Stimulated activated CD4-positive, alpha-beta T cell treated with anti-CD3 and anti-CD28 coated beads, Interleukin-1b, Interleukin-23, amount 100 ng/mL, for 48 hours (primary cell): ENCODE measurements at regions not wholly inside any gene's neighbourhood (a gene's known extent, or its start where the extent isn't known, plus 50 kb on each side); places are given as distances from the start of the nearest gene placed in this dataset.
"Not testable (repeated sequence)": the region's sequence is repeated elsewhere in the genome, so short reads cannot be mapped to it uniquely, and the experiment has no call there.

ENCODE experiments used
- DNase-seq: peaks from one replicate; pipeline ENCODE4 v3.0.0-alpha.2; 2020

- no peak for DNase-seq
Measured at GRCh38 chr2:23019476-23019875, 365.5 kb upstream of the KLHL29 start.

DNA sequence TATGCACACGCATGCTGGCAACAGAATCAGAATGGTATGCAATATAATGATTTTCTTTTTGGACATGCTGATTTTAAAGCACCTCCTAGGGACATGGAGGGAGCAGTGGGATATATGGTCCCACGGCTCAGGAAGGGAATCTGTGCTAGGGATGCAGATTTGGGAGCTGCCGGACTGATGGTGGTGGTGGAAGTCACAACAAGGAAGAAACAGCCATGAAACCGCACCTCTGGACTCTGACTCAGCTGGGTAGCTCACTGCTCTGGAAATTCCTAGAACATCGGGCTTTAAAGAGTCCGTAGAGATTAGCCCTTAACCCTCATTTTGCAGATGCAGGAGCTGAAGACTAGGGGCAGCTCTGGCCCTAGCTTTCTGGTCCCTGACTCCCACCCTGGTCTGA, 364.3 kb upstream of the KLHL29 start:
- no peak for DNase-seq

GRCh38 chr2:23021311-23022120, 363.5 kb upstream of the KLHL29 start:
- no peak for DNase-seq

GRCh38 chr2:23023722-23024121, 361.3 kb upstream of the KLHL29 start:
- no peak for DNase-seq

DNA sequence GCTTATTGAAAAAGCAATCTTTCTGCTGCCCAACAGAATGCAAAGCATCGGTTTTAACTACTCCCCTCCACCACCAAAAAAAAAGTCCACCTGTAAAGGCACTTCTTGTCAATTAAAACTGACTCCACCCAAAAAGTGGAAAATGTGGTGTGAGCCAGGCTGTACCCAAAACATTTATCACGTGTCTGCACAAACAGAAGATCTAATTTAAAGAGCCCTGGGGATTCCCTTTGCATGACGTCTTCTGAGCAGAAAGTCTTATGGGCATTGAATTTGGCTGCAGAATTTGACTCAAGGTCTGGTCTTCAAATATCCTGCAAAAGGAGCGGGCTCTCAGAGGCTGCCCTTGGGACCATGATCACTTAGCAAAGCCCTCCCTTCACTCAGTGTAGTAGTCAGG, 358.3 kb upstream of the KLHL29 start:
- DNase-seq, result no peak

GRCh38 chr2:23027396-23027795, 357.6 kb upstream of the KLHL29 start:
- DNase-seq, result no peak

DNA sequence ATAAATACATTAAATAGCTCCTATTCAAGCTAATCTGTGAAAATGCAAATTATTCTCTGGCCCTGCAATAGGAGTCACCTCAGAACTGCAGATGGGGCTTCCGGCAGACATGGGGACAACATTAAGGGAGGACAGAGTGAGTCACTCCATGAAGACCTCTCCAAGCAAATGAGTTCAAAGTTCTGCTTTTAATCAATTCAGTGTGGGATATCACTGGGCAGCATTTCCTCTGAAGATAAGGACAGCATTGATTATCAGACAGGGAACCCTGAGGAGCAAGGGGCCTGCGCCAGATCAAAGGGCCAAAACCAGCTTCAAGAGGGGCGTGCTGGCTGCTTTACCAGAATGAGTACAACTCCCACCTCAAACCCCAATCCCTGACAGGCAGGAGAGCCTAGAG, 356.9 kb upstream of the KLHL29 start:
- no peak for DNase-seq

- DNase-seq, result no peak
Measured at GRCh38 chr2:23029111-23029510, 355.9 kb upstream of the KLHL29 start.

GRCh38 chr2:23029951-23030350, 355.0 kb upstream of the KLHL29 start:
- DNase-seq, result no peak

DNA sequence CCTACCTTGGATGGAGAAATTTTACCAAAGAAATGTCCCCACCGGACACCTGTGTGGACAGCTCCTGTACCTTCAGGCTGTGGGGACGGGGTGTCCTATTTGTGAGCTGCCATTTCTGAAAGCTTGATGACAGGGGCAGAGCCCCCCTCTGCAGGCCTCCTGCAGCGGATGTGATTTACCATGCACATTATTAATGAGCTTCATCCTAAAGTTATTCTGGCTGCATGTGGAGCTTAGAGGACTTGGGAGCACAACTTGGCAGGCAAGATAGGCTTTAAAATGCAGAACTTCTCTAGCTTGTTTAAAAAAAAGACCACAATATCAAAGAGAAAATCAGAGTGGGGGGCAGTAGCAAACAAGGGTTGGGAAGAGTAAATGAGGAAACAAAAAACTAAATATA, 350.0 kb upstream of the KLHL29 start:
- no peak for DNase-seq

DNA sequence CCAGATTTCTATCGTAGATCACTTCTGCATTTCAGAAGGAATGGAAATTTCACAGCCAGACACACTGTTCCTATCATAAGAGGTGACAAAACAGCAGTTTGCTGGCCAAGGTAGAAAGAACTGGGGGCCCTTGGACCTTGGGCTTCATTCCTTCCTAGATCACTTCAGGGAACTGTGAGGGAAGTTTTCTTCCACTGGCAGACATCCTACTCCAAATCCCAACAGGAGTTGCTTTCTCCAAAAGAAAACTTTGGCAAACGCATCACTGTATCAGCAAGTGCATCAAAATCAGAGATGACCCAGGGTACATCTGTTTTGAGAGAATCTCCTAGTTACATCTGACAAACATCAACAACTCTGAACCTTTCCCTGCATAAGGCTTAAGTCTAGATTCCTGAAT, 348.4 kb upstream of the KLHL29 start:
- DNase-seq, result no peak

DNA sequence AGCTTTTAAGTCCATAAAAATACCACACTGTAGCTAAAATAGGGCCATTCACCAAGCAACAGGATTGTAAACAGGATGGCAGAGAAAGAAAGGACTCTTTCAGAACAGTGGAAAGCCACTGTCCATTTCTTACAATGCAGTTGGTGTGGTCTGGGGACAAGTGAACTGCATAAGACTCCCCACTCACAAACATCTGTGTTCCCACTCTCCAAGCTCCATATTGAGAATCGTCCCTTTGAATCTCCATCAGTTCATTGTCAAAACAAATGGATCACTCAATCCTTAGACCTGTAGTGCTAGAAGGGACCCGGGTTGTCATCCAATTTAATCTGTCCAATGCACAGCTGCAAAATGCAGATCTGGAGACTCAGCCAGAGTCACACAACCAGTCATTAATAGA, 347.4 kb upstream of the KLHL29 start:
- no peak for DNase-seq

- no peak for DNase-seq
Measured at GRCh38 chr2:23041443-23041842, 343.5 kb upstream of the KLHL29 start.

DNA sequence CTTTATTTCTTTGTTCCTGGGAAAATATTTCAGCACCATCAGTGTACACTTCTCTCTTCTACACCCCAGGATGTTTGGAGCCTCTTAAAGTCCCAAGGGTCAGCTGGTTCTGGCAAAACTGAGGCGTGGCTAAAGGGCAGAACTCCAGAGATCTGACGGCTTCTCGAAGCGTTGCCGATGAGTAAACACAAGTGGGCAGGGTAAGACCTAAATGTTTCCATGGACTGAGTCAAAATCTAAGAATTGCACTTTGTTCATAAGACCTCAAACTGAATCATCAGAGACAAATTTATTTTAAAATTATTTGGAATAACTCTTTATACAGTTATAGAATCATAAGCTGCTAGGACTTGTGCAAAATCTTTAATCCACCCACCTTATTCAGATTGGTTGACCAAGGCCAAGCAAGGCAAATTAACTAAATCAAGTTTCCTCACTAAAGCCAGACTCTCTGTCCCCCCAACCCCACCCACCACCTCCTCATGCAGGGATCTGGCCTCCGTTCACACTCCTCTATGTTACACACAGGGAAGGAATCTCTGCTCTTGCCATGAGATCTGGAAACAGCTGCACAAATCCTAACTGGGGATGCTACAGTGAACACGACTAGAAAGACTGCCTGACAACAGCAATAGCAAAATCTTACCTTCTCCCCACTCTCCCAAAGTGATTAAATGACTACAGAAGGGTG, 342.6 kb upstream of the KLHL29 start:
- no peak for DNase-seq

- DNase-seq, result no peak
Measured at GRCh38 chr2:23050388-23050787, 334.6 kb upstream of the KLHL29 start.

GRCh38 chr2:23053601-23054000, 331.4 kb upstream of the KLHL29 start:
- no peak for DNase-seq

GRCh38 chr2:23055251-23055650, 329.7 kb upstream of the KLHL29 start:
- DNase-seq, result no peak

DNA sequence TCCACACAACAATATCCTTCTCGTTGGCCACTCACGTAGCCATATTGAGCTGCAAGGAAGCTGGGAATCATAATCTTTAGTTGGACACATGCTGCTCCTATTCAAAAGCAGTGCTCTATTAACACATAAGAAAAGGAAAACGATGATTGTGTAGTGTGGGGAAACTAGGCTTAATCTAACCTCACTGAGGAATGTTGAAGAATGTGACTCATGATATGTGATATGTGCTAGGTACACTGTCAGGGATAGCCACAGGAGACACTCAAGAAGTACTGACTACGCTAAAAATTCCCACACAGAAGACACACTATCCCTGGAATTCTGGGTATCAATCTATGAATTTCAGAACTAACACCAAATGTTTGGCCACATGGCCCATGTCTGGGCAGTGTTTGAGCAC, 328.1 kb upstream of the KLHL29 start:
- not testable (repeated sequence) for DNase-seq

GRCh38 chr2:23058435-23058834, 326.5 kb upstream of the KLHL29 start:
- no peak for DNase-seq

DNA sequence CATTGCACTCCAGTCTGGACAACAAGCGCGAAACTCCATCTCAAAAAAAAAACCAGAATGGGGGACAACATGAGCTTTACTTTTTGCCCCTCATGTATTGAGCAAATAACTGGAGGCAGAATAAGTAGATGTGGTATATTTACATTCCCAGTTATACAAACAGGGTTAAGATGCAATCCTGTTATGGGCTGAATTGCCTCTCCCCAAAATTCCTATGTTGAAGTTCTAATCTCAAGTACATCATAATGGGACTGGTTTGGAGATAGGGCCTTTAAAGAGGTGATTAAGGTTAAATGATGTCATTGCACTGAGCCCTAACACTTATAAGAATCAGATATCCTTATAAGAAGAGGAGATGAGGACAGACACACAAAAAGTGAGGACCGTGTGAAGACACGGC, 319.8 kb upstream of the KLHL29 start:
- no peak for DNase-seq

DNA sequence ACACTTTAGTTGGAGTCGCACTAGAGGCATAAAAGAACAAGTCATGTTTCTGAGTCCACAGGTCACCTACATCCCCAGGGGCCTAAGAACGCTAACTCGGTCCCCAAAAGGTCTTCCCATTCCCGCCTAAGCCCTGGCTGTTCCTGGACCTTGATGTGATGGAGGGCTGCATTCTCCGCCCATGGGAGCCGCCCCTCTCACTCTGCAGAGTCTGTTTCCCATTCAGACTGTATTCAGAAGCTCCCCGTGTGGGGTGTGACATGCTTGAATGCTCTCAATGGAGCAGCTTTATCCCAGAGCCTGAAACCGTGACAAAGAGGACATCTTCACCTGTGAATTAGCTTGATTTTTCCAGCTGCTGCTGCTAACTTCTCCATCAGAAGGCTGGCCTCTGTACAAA, 319.0 kb upstream of the KLHL29 start:
- no peak for DNase-seq

GRCh38 chr2:23066686-23067085, 318.3 kb upstream of the KLHL29 start:
- DNase-seq, result no peak

- no peak for DNase-seq
Measured at GRCh38 chr2:23069156-23069555, 315.8 kb upstream of the KLHL29 start.

- DNase-seq, result no peak
Measured at GRCh38 chr2:23069923-23070322, 315.1 kb upstream of the KLHL29 start.

DNA sequence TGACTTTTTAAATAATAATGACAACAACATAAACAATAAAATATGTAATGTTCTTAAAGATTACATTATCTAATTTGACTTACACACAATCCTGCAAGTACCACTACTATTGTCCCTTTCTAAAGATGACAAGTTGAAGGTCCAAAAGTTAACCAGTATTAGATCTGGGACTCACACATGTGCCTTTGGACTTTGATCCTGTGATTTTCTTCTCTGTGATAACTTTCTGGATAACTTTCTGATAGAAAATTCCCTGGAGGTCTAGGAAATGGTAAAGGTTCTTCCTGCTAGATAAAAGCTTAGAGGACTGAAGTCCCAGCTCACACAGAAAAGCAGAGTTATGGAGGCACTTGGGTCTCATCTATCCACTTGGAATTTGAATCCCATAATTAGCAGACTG, 311.9 kb upstream of the KLHL29 start:
- no peak for DNase-seq
